ENCODE measurements at regions not wholly inside any gene's neighbourhood (a gene's known extent, or its start where the extent isn't known, plus 50 kb on each side); places are given as distances from the start of the nearest gene placed in this dataset.

- TF ChIP-seq, protein P1, sequence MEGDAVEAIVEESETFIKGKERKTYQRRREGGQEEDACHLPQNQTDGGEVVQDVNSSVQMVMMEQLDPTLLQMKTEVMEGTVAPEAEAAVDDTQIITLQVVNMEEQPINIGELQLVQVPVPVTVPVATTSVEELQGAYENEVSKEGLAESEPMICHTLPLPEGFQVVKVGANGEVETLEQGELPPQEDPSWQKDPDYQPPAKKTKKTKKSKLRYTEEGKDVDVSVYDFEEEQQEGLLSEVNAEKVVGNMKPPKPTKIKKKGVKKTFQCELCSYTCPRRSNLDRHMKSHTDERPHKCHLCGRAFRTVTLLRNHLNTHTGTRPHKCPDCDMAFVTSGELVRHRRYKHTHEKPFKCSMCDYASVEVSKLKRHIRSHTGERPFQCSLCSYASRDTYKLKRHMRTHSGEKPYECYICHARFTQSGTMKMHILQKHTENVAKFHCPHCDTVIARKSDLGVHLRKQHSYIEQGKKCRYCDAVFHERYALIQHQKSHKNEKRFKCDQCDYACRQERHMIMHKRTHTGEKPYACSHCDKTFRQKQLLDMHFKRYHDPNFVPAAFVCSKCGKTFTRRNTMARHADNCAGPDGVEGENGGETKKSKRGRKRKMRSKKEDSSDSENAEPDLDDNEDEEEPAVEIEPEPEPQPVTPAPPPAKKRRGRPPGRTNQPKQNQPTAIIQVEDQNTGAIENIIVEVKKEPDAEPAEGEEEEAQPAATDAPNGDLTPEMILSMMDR (IDR thresholded peaks at IDR 0.05; ENCODE audit: borderline replicate concordance, insufficient read depth, low read depth, low read length): no peak
- H3K4me3 ChIP-seq (ENCODE audit: low read depth, low read length): no peak overlapping the region
These were observed 55.9 kb upstream of the DRD2 start for GRCh38 chr11:113531083-113531482.

GRCh38 chr11:113529606-113530005 lies 54.4 kb upstream of the DRD2 start:
- TF ChIP-seq, protein P1 (IDR thresholded peaks at IDR 0.05; ENCODE audit: borderline replicate concordance, insufficient read depth, low read depth, low read length): no peak

DNA sequence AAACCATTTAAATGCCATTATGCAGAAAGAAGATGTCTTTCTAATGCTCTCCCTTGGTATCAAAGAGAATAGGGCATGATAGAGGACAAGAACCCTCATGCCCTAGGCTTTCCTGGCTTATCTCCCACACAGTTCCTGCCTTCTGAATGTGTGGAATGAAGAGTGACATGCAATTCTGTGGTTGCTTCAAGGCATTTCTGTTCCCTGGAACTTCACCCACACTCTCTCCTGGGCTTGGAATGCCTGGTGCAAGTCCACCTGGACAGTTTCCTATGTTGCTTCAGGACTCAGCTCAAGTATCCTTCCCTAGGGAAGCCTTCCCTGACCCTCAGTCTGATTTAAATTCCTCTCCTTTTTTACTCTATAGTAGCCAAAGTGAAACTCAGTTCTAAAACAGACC lies 53.8 kb upstream of the DRD2 start:
- TF ChIP-seq, protein P1 (IDR thresholded peaks at IDR 0.05; ENCODE audit: borderline replicate concordance, insufficient read depth, low read depth, low read length): no peak
- H3K4me3 ChIP-seq (ENCODE audit: low read depth, low read length): no peak overlapping the region

More at GRCh38 chr11:113529606-113530005, 54.4 kb upstream of the DRD2 start:
- H3K4me3 ChIP-seq (ENCODE audit: low read depth, low read length): no peak overlapping the region

DNA sequence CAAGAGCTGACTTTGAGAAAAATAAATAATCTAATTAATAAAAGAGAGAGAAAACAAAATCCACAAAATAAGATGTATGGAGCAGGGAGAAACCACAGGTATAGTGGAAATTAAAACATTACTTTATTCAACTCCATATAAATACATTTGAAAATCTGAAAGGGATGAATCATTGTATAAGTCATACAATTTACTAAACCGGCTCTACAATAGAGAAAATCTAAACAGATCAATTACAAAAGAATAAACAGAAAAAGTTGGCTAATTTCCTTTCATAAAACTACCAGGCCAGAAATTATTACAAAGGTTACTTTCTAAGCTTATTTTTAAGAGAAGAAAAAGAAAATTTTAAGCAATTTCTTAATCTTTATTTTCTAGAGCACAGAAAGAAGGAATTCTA lies 51.3 kb upstream of the DRD2 start:
- H3K4me3 ChIP-seq (ENCODE audit: low read depth, low read length): no peak overlapping the region

More for the DNA sequence above, 51.3 kb upstream of the DRD2 start:
- TF ChIP-seq, protein P1 (IDR thresholded peaks at IDR 0.05; ENCODE audit: borderline replicate concordance, insufficient read depth, low read depth, low read length): no peak
